IMR-90 (cell line): ENCODE measurements at regions not wholly inside any gene's neighbourhood (a gene's known extent, or its start where the extent isn't known, plus 50 kb on each side); places are given as distances from the start of the nearest gene placed in this dataset.

Experiments
- CTCF ChIP-seq: conservative IDR thresholded peaks from 2 replicates; pipeline ENCODE4 v1.5.1; 2012; ENCODE audit warnings: mild to moderate bottlenecking, low read depth, low read length, improper control_type of control experiment
- NFE2L2 ChIP-seq: fragments of 150-350 bp; IDR thresholded peaks from 2 replicates; pipeline ENCODE4 v1.6.1; 2016; ENCODE audit warnings: low read depth, mild to moderate bottlenecking, low read length
- POLR2A ChIP-seq: IDR thresholded peaks from 2 replicates; pipeline ENCODE4 v1.6.1; 2012; ENCODE audit warnings: mild to moderate bottlenecking, low read depth, low read length
- USF2 ChIP-seq: fragments of 150-350 bp; IDR thresholded peaks from 2 replicates; pipeline ENCODE4 v1.6.1; 2017; ENCODE audit warnings: mild to moderate bottlenecking, antibody characterized with exemption, low read length, low read depth

GRCh38 chr2:217657252-217657651, 345.5 kb downstream of the TNS1 start:
- TF ChIP-seq POLR2A (no peak), CTCF (no peak), USF2 (no peak), NFE2L2 (no peak)
